H9 (cell line): ENCODE measurements at regions not wholly inside any gene's neighbourhood (a gene's known extent, or its start where the extent isn't known, plus 50 kb on each side); places are given as distances from the start of the nearest gene placed in this dataset.

Source experiments
- DNase-seq: peaks from one replicate; pipeline ENCODE4 v3.0.0-alpha.2; 2017
- H2AFZ ChIP-seq: one replicate; pipeline ENCODE4 v1.6.1; 2013; ENCODE audit warnings: mild to moderate bottlenecking, low read length, control low read depth, moderate library complexity
- H2AK5ac ChIP-seq: 2 replicates; pipeline ENCODE4 v1.6.1; 2013; ENCODE audit warnings: low read length, control low read depth, mixed read lengths; ENCODE audit not compliant: insufficient read length
- H2BK120ac ChIP-seq: one replicate; pipeline ENCODE4 v1.6.1; 2013; ENCODE audit warnings: low read depth, mild to moderate bottlenecking, low read length, control low read depth, inconsistent platforms; ENCODE audit not compliant: poor library complexity, severe bottlenecking
- H2BK12ac ChIP-seq: 2 replicates; pipeline ENCODE4 v1.6.1; 2013; ENCODE audit warnings: low read length, control low read depth, mixed read lengths, low read depth; ENCODE audit not compliant: insufficient read length
- H2BK15ac ChIP-seq: 2 replicates; pipeline ENCODE4 v1.6.1; 2013; ENCODE audit warnings: low read depth, low read length, control low read depth
- H2BK20ac ChIP-seq: one replicate; pipeline ENCODE4 v1.6.1; 2013; ENCODE audit warnings: low read depth, mild to moderate bottlenecking, low read length, control low read depth, inconsistent platforms; ENCODE audit not compliant: poor library complexity, severe bottlenecking
- H2BK5ac ChIP-seq: 2 replicates; pipeline ENCODE4 v1.6.1; 2013; ENCODE audit warnings: low read length, control low read depth, mixed read lengths; ENCODE audit not compliant: insufficient read length
- H3K14ac ChIP-seq: 2 replicates; pipeline ENCODE4 v1.6.1; 2013; ENCODE audit warnings: low read length, control low read depth; ENCODE audit not compliant: insufficient read depth
- H3K18ac ChIP-seq: 2 replicates; pipeline ENCODE4 v1.6.1; 2013; ENCODE audit warnings: low read depth, mild to moderate bottlenecking, mixed read lengths, low read length, control low read depth; ENCODE audit not compliant: insufficient read length
- H3K23ac ChIP-seq: 2 replicates; pipeline ENCODE4 v1.6.1; 2013; ENCODE audit warnings: low read length, control low read depth, mixed read lengths, low read depth; ENCODE audit not compliant: insufficient read length
- H3K23me2 ChIP-seq: 2 replicates; pipeline ENCODE4 v1.6.1; 2013; ENCODE audit warnings: low read depth, mild to moderate bottlenecking, mixed read lengths, low read length, control low read depth; ENCODE audit not compliant: insufficient read length, poor library complexity, severe bottlenecking
- H3K27ac ChIP-seq: 2 replicates; pipeline ENCODE4 v1.5.1; 2013; ENCODE audit warnings: low read length, control low read depth, mixed read lengths, low read depth; ENCODE audit not compliant: insufficient read length
- H3K27me3 ChIP-seq: 2 replicates; pipeline ENCODE4 v1.6.1; 2013; ENCODE audit warnings: low read length, control low read depth, inconsistent platforms; ENCODE audit not compliant: insufficient read depth
- H3K4ac ChIP-seq: 2 replicates; pipeline ENCODE4 v1.6.1; 2013; ENCODE audit warnings: low read depth, mild to moderate bottlenecking, control low read depth, inconsistent platforms, low read length, moderate library complexity
- H3K4me1 ChIP-seq: 2 replicates; pipeline ENCODE4 v1.6.1; 2013; ENCODE audit warnings: low read length, control low read depth, inconsistent platforms; ENCODE audit not compliant: insufficient read depth
- H3K4me2 ChIP-seq: 2 replicates; pipeline ENCODE4 v1.6.1; 2013; ENCODE audit warnings: low read length, control low read depth, mixed read lengths; ENCODE audit not compliant: insufficient read length, insufficient read depth
- H3K56ac ChIP-seq: 2 replicates; pipeline ENCODE4 v1.6.1; 2013; ENCODE audit warnings: low read depth, mild to moderate bottlenecking, mixed read lengths, low read length, control low read depth; ENCODE audit not compliant: insufficient read length
- H3K79me1 ChIP-seq: 2 replicates; pipeline ENCODE4 v1.6.1; 2013; ENCODE audit warnings: low read depth, mild to moderate bottlenecking, moderate library complexity, low read length, control low read depth, inconsistent platforms; ENCODE audit not compliant: insufficient read depth, poor library complexity, severe bottlenecking
- H3K79me2 ChIP-seq: 2 replicates; pipeline ENCODE4 v1.6.1; 2013; ENCODE audit warnings: low read length, control low read depth, inconsistent platforms; ENCODE audit not compliant: insufficient read depth
- H3K9ac ChIP-seq: 2 replicates; pipeline ENCODE4 v1.6.1; 2013; ENCODE audit warnings: low read length, control low read depth, mixed read lengths; ENCODE audit not compliant: insufficient read length; ENCODE audit errors: extremely low read depth
- H3K9me3 ChIP-seq: one replicate; pipeline ENCODE4 v1.6.1; 2013; ENCODE audit warnings: low read depth, low read length, inconsistent platforms; ENCODE audit not compliant: control insufficient read depth
- H3T11ph ChIP-seq: one replicate; pipeline ENCODE4 v1.6.1; 2013; ENCODE audit warnings: mild to moderate bottlenecking, low read length, control low read depth, inconsistent platforms
- H4K20me1 ChIP-seq: one replicate; pipeline ENCODE4 v1.6.1; 2013; ENCODE audit not compliant: control insufficient read depth, insufficient read length, insufficient read depth
- H4K5ac ChIP-seq: 2 replicates; pipeline ENCODE4 v1.6.1; 2013; ENCODE audit warnings: low read depth, mild to moderate bottlenecking, mixed read lengths, low read length, control low read depth; ENCODE audit not compliant: insufficient read length
- H4K8ac ChIP-seq: replicated peaks from 2 replicates; pipeline ENCODE4 v1.6.1; 2013; ENCODE audit warnings: low read length, control low read depth, mixed read lengths, low read depth; ENCODE audit not compliant: insufficient read length
- H4K91ac ChIP-seq: 2 replicates; pipeline ENCODE4 v1.6.1; 2013; ENCODE audit warnings: low read depth, mild to moderate bottlenecking, moderate library complexity, mixed read lengths, low read length, control low read depth; ENCODE audit not compliant: insufficient read length
- H3K27ac Mint-ChIP-seq, 3 experiments: 2 replicates in 2 of 3; 3 replicates in 1 of 3; pipeline ENCODE4 v1.8.0; 2020 to 2021; ENCODE audit warnings: mixed read lengths in 3 of 3, mild to moderate bottlenecking in 1 of 3, moderate library complexity in 1 of 3
- H3K27me3 Mint-ChIP-seq: 2 replicates; pipeline ENCODE4 v1.8.0; 2021; ENCODE audit warnings: low read depth, mild to moderate bottlenecking, moderate library complexity, mixed read lengths
- H3K36me3 Mint-ChIP-seq, 3 experiments: 2 replicates in 2 of 3; 3 replicates in 1 of 3; pipeline ENCODE4 v1.8.0; 2020 to 2021; ENCODE audit warnings: low read depth in 3 of 3, mixed read lengths in 3 of 3; ENCODE audit not compliant: insufficient read depth in 1 of 3
- H3K4me1 Mint-ChIP-seq, 2 experiments: 2 replicates each; pipeline ENCODE4 v1.8.0; 2020; ENCODE audit warnings: mixed read lengths in 2 of 2
- H3K4me3 Mint-ChIP-seq, 2 experiments: 2 replicates in 1 of 2; 3 replicates in 1 of 2; pipeline ENCODE4 v1.8.0; 2020 to 2021; ENCODE audit warnings: mild to moderate bottlenecking in 2 of 2, mixed read lengths in 2 of 2, moderate library complexity in 1 of 2
- H3K9me3 Mint-ChIP-seq, 2 experiments: 2 replicates in 1 of 2; 3 replicates in 1 of 2; pipeline ENCODE4 v1.8.0; 2020; ENCODE audit warnings: mild to moderate bottlenecking in 2 of 2, mixed read lengths in 2 of 2, moderate library complexity in 1 of 2
- WGBS: extraction: QIAGEN DNeasy Blood & Tissue Kit; methylation state at CpG from one replicate; pipeline ENCODE4 v1.1.7; 2013; ENCODE audit warnings: missing lambda C conversion rate, low lambda C conversion rate, mixed read lengths; ENCODE audit not compliant: insufficient read length; ENCODE audit errors: extremely low coverage; 5-methylcytosine and 5-hydroxymethylcytosine counted together
- TF ChIP-seq, protein P1 (sequence below): fragments of 200-600 bp; sonication (generic); conservative IDR thresholded peaks from 3 replicates; pipeline ENCODE4 v1.8.0; 2021; ENCODE audit warnings: antibody characterized with exemption, mild to moderate bottlenecking

DNA sequence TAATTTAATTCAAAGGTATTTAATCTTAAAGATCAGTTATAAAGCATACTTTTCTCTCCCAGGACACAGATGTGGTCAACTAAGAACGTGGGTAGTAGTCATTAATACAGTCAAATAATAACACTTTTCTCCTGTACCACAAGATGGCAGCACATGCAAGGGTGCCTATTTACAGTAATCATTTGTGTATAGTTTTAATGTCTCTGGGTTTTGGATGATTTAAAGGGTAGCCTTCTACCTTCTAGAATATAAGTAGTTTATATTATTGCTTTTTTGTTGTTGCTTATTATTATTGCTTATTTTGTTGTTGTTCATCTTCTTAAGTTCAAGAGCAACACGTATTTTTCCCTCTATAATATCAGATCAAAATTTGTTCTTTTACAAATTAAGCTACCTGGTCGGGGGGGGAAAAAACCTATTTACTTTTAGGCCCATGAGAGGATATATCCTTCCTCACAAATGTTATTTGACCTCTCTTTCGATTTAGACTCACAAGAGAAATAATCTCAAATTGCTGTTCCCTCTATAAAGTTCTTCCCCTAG, 59.6 kb upstream of the SLC27A6 start:
- Mint-ChIP-seq H3K4me1 (no peaks in the 10 kb centered on the region), H3K27ac (no peak overlapping the region), H3K27me3 (no peaks in the 10 kb centered on the region), H3K36me3 (no peaks in the 10 kb centered on the region), H3K9me3 (no peaks in the 10 kb centered on the region; a peak in 1 of 5 replicates), H3K4me3 (no peak overlapping the region)
- Histone ChIP-seq H2BK20ac (no peak overlapping the region), H4K91ac (no peak overlapping the region), H4K5ac (no peak overlapping the region), H3K4me1 (no peaks in the 10 kb centered on the region), H4K20me1 (no peaks in the 10 kb centered on the region), H3K27ac (no peak overlapping the region), H2AK5ac (no peak overlapping the region), H3K4ac (no peak overlapping the region), H3T11ph (no peak overlapping the region), H3K14ac (no peak overlapping the region), H2BK5ac (no peak overlapping the region), H3K9me3 (no peaks in the 10 kb centered on the region), H3K18ac (no peak overlapping the region), H2BK120ac (no peak overlapping the region), H3K79me1 (no peaks in the 10 kb centered on the region), H3K27me3 (no peaks in the 10 kb centered on the region), H3K9ac (no peak overlapping the region), H3K23ac (no peak overlapping the region), H4K8ac (no peak overlapping the region), H3K79me2 (no peaks in the 10 kb centered on the region), H2BK15ac (no peak overlapping the region), H3K23me2 (no peaks in the 10 kb centered on the region), H3K56ac (no peak overlapping the region), H2AFZ (no peak overlapping the region), H2BK12ac (no peak overlapping the region), H3K4me2 (no peak overlapping the region)
- TF ChIP-seq, protein P1, sequence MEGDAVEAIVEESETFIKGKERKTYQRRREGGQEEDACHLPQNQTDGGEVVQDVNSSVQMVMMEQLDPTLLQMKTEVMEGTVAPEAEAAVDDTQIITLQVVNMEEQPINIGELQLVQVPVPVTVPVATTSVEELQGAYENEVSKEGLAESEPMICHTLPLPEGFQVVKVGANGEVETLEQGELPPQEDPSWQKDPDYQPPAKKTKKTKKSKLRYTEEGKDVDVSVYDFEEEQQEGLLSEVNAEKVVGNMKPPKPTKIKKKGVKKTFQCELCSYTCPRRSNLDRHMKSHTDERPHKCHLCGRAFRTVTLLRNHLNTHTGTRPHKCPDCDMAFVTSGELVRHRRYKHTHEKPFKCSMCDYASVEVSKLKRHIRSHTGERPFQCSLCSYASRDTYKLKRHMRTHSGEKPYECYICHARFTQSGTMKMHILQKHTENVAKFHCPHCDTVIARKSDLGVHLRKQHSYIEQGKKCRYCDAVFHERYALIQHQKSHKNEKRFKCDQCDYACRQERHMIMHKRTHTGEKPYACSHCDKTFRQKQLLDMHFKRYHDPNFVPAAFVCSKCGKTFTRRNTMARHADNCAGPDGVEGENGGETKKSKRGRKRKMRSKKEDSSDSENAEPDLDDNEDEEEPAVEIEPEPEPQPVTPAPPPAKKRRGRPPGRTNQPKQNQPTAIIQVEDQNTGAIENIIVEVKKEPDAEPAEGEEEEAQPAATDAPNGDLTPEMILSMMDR: peak; percentile 87
- DNase-seq: no peak
- no CpG with 5 or more reads among the region's 4 CpGs for WGBS
